NCI-H1092 (cell line): ENCODE measurements at regions not wholly inside any gene's neighbourhood (a gene's known extent, or its start where the extent isn't known, plus 50 kb on each side); places are given as distances from the start of the nearest gene placed in this dataset.
"Not testable (repeated sequence)": the region's sequence is repeated elsewhere in the genome, so short reads cannot be mapped to it uniquely, and the experiment has no call there.

Experiments used
- DNase-seq: peaks from one replicate; lab custom pipeline; 2025; lab: John Stamatoyannopoulos, UW

GRCh38 chr13:21917086-21918015, 246.5 kb downstream of the FGF9 start:
- no peak for DNase-seq

- not testable (repeated sequence) for DNase-seq
Measured at GRCh38 chr13:21920802-21921201, 249.9 kb downstream of the FGF9 start.

- no peak for DNase-seq
Measured at GRCh38 chr13:21924958-21925357, 254.1 kb downstream of the FGF9 start.

DNA sequence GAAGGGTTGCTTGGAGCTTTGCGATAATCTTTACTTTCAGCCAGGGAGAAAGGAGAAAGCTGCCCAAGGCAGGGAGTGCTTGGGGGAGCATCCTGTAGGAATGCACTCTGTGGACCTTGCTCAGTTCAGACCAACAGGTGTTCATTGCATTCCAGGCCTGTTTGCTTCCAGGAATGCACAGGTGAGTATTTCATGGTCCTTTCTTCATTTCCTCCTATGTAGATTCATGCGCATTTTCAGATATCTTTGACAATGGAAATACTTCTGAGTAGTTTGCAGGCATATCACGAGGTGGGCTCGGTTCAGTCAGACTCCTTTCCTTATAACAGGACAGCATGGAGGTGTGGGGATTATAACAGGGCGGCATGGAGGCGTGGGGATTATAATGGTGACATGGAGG, 254.8 kb downstream of the FGF9 start:
- DNase-seq = no peak

GRCh38 chr13:21929400-21929799, 258.5 kb downstream of the FGF9 start:
- DNase-seq = no peak

GRCh38 chr13:21930536-21930935, 259.7 kb downstream of the FGF9 start:
- DNase-seq = no peak

DNA sequence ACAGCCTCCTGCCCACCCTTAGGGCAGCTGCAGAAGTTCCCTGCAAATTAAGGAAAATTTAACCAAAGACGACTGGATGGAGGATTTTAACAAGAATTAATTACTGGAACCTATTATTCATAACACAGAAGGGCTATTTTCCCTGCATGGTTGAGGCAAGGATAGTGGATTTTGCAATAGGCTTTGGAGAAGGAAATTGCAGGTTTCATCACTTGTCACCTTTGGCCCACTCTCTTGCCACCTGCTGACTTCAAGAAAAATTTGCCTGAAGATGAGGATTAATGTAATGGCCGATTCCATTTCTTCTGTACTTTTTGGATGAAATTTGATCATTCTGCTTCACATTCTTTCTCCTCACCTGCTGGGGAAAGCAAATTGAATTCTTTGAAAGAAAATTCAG, 261.7 kb downstream of the FGF9 start:
- no peak for DNase-seq

DNA sequence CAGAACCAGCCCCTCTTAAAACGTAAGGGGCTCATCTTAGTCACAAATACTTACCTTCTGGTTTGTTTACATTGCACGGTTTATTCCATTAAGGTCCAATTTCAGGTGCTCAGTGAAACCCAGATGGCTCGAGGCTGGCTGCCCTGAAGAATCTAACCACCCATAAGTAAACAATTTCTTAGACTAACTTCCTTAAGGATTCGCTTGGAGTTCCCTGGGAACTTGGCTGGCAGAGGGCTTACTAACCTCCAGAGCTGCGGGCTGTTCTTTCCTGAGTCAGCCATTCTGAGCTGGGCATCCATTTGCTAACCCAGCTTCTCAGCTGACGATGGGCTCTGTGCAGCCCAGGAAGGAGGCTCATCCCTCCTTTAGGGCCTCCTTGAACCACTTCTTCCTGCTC, 262.1 kb downstream of the FGF9 start:
- no peak for DNase-seq

DNA sequence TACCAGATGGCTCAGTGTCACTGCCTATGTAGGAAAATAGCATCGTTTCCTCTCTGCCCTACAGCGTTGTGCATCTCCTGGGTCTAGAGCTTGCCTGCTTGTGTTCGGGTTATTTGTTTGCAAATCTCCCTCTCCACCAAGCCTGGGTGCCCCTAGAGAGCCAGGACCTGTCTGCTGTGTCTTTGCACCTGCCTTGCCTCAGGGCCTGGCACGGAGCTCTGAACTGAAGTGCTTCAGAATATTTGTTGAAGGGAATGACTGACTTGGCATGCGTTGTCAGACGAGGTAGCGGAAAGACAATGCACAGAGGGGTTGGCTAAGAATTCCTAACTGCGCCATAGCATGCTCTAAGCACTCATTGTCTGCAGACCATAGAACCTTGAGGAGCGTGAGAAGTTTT, 263.4 kb downstream of the FGF9 start:
- peak; percentile 97 for DNase-seq

DNA sequence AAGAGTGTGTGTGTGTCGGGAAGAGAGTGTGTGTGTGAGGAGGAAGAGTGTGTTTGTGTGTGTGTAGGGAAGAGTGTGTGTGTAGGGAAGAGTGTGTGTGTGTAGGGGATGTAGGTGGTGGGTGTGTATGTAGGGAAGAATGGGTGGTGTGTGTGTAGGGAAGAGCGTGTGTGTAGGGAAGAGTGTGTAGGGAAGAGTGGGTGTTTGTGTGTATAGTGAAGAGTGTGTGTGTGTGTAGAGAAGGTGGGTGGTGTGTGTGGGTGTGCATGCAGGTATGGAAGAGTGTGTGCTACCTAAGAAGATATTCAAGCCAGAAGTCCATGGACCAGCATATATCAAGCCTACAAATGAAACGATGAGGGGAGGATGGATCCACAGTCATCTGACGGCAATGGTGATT, 265.8 kb downstream of the FGF9 start:
- no peak for DNase-seq

DNA sequence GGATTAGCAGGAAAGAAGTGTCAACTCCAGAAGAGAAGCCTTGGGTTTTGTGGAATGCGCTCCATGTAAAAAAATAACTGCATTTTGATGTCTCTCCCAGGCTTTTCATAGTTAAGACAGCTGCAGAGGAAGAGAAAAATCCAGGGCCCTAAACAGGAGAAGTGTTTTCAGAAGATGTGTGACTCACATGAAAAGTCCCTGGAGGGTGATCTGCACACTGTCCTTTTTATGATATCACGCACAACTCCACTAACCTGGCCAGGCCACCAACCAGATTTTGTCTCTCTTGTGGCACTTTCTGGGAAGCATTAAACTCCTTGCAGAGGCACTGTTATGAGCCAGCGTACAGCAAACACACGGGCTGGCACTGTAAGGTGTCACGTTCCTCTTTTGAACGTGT, 267.3 kb downstream of the FGF9 start:
- DNase-seq = no peak

DNA sequence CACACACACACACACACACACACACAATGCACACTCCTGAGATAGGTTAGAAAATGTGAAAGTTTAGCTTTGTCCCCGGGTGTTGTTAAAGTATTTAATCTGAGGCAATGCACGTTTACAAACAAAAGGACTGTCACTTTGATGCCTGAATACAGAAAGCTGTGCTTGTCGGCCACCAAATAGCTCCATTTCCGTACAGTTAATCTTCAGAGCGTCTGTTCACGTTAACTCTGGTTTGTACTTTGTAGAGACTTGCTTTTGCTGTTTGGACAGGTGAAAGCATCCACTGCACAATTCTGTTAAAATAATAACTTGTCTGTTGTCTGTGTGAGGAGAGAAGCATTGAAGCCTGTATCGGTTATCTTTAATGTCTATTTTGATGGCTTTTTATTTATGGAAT, 267.8 kb downstream of the FGF9 start:
- no peak for DNase-seq

DNA sequence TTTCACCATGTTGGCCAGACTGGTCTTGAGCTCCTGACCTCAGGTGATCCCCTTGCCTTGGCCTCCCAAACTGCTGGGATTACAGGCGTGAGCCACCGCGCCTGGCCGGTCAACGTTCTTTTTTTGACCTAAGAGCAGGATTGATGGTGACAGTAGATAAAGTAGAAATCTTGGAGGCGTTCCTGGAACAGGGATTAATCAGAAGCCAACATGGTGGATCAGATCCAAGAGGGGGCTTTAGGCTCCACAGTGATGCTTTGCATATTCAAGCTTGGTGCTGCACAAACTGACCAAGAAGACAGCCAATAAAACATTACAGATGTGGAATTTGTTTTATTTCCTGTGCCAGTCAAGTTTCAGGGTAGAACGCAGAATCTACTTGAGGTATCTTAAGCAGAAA, 271.2 kb downstream of the FGF9 start:
- no peak for DNase-seq

- DNase-seq = no peak
Measured at GRCh38 chr13:21944610-21945009, 273.7 kb downstream of the FGF9 start.

GRCh38 chr13:21945195-21945594, 274.3 kb downstream of the FGF9 start:
- DNase-seq = no peak

GRCh38 chr13:21946964-21947363, 276.1 kb downstream of the FGF9 start:
- DNase-seq = no peak

DNA sequence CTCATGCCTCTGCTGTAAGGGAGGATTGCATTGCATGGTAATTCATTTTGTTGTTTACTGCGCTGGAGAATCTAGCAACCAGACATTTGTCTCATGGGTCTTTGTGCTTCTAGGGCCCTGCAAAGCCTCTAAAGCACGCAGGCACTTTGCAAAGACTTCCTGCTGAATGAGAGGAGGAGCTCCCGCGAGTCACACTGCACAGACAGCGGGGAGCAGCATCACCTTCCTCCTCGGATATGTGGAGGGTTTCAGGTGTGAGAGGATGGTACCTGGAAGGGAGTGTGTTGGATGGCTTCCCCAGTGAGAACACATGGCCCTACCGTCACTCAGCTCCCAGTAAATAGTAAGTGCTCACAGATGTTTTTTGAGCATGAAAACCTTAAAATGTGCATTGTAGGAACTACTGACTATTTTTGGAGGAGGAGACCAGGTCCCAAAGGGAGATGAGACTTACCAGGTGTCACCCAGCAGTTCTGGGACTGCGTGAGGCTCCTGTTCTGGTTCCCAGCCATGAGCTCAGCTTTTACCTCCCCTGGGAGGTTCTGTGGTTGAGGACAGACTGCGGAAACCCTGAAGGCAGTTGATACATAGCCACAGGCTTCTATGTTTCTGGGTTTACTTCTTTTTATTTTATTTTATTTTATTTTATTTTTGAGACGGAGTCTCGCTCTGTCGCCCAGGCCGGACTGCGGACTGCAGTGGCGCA, 278.0 kb downstream of the FGF9 start:
- no peak for DNase-seq

DNA sequence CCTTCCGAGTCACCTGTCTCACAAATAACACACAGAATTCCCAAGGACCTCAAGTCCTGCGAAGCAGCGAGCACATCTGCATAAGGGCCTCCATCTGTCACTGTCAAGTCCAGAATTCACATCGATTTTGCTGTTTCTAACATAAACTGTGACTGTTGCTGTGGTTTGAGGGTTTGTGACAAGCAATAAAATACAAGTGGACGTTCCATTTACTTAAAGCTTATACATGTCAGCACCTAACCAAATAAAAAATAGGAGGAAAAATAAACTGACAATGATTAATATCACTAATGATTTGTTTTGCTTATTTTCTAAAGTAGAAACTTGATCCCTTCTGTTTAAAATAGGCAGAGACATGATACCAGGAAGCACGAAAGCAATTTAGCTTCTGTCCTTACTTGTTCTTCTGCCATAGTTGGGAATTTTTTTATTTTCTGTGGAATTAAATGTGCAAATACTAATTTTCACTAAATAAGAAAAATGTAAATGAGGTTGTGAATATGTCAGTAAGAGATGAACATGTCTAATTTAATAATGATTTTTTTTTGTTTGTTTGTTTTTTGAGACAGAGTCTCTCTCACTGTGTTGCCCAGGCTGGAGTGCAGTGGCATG, 279.1 kb downstream of the FGF9 start:
- no peak for DNase-seq

DNA sequence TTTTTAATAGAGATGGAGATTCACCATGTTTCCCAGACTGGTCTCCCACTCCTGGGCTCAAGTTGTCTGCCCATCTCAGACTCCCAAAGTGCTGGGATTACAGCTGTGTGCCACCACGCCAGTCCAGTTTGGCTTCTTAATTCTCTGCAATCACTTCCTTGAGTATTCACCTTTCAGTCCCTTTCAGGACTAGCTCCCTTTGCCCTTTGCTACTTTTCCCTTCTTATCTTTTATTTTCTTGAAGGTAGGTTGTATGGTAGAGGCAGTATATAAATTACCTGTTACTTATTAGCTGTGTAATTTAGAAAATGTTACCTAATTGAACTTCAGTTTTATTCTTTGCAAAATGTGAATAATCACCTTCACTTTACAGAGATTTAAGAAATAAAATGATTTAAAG, 285.8 kb downstream of the FGF9 start:
- no peak for DNase-seq

- DNase-seq = no peak
Measured at GRCh38 chr13:21957833-21958232, 287.0 kb downstream of the FGF9 start.

DNA sequence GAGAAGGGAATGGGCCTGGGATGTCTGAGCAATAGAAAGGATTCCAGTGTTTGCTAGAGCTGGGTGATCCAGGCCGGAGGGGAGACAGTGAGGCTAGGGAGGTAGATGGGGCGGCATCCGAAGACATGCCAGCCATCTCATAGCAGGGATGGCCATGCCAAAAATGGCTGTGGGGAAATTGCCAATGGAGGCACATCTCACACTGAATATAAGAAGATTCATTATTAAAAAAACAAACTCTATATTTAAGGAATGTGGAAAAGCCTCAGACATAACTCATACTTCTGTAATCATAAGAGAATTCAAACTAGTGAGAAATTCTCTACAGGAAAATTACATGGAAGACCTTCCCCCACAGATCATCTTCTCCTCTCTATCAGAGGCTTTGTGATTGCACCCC, 289.2 kb downstream of the FGF9 start:
- DNase-seq = no peak

DNA sequence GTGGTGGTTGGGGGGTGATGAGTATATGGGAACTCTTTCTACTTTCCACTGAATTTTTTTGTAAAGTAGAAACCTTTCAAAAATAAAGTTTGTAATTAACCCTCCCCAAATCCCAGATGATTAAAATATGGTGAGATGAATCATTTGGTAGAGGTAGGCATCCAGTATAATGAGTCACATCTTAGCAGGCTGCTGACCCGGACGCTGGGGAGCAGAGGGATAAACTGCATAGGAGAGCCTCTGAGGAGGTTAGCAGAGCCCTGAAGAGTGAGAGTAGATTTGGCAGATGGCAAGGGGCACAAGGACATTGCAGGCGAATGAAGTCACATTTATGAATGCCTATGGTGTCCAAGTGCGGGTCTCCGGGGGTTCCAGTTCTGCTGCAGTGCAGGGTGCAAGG, 293.8 kb downstream of the FGF9 start:
- no peak for DNase-seq

DNA sequence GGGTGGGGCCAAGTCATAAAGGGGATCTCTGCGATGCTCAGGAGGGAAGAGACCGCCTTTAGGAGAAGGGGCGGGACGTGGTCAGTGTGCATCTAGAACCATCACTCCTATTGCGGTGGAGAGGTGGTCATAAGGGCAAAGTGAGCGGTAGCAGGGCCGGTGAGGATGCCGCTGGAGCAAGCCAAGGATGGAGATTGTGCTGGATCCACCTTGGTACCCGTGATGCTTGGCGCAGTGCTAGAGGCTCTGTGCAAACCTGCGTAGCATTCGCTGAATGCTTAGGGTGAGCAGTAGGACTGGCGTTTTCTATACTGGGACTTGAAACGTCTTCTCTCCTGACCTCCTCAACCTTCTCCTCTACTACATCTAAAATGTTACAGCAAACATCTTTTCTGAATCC, 294.2 kb downstream of the FGF9 start:
- no peak for DNase-seq
